Lower leg skin (tissue), 4 donors: ENCODE measurements at regions not wholly inside any gene's neighbourhood (a gene's known extent, or its start where the extent isn't known, plus 50 kb on each side); places are given as distances from the start of the nearest gene placed in this dataset.

Experiments used
- DNase-seq, 2 donors: peaks; one replicate each; pipeline ENCODE4 v3.0.0-alpha.2; 2019; ENCODE audit warnings: low spot score in 2 of 2
- H3K4me3 ChIP-seq: fragments of 200-600 bp; sonication (generic); 2 replicates; pipeline ENCODE4 v1.5.1; 2017; ENCODE audit warnings: mild to moderate bottlenecking, low read depth; ENCODE audit not compliant: poor library complexity, severe bottlenecking
- POLR2A ChIP-seq, 2 donors: fragments of 450-650 bp; IDR thresholded peaks; one replicate each; pipeline ENCODE4 v1.6.1; 2016 to 2017; ENCODE audit warnings: antibody characterized with exemption in 2 of 2, mild to moderate bottlenecking in 1 of 2, moderate library complexity in 1 of 2
- WGBS, 2 donors: methylation state at CpG; one replicate each; pipeline ENCODE4 v1.1.5; 2018; 5-methylcytosine and 5-hydroxymethylcytosine counted together
- intact Hi-C: fragments of 100-400 bp; cut with DNase I; formaldehyde crosslinking; loops from one replicate; pipeline ENCODE4 v1.15.0; 2023; ENCODE audit warnings: low total_unique reads
- TF ChIP-seq, protein P1 (sequence below), 3 donors: fragments of 450-650 bp; IDR thresholded peaks; one replicate each; pipeline ENCODE4 v1.5.1; 2016; ENCODE audit warnings: antibody characterized with exemption in 3 of 3, mild to moderate bottlenecking in 3 of 3, moderate library complexity in 2 of 3

GRCh38 chr12:126093908-126094307, 1028.7 kb downstream of the AACS start:
- no peak for DNase-seq
- TF ChIP-seq POLR2A (IDR thresholded peaks at IDR 0.05) = no peak
- TF ChIP-seq, protein P1, sequence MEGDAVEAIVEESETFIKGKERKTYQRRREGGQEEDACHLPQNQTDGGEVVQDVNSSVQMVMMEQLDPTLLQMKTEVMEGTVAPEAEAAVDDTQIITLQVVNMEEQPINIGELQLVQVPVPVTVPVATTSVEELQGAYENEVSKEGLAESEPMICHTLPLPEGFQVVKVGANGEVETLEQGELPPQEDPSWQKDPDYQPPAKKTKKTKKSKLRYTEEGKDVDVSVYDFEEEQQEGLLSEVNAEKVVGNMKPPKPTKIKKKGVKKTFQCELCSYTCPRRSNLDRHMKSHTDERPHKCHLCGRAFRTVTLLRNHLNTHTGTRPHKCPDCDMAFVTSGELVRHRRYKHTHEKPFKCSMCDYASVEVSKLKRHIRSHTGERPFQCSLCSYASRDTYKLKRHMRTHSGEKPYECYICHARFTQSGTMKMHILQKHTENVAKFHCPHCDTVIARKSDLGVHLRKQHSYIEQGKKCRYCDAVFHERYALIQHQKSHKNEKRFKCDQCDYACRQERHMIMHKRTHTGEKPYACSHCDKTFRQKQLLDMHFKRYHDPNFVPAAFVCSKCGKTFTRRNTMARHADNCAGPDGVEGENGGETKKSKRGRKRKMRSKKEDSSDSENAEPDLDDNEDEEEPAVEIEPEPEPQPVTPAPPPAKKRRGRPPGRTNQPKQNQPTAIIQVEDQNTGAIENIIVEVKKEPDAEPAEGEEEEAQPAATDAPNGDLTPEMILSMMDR (IDR thresholded peaks at IDR 0.05) = no peak
- 87 to 88% methylated on average over 1 of the region's 1 CpG for WGBS, 2 donors
- H3K4me3 ChIP-seq = no peak overlapping the region
- intact Hi-C loops = no loop called here

DNA sequence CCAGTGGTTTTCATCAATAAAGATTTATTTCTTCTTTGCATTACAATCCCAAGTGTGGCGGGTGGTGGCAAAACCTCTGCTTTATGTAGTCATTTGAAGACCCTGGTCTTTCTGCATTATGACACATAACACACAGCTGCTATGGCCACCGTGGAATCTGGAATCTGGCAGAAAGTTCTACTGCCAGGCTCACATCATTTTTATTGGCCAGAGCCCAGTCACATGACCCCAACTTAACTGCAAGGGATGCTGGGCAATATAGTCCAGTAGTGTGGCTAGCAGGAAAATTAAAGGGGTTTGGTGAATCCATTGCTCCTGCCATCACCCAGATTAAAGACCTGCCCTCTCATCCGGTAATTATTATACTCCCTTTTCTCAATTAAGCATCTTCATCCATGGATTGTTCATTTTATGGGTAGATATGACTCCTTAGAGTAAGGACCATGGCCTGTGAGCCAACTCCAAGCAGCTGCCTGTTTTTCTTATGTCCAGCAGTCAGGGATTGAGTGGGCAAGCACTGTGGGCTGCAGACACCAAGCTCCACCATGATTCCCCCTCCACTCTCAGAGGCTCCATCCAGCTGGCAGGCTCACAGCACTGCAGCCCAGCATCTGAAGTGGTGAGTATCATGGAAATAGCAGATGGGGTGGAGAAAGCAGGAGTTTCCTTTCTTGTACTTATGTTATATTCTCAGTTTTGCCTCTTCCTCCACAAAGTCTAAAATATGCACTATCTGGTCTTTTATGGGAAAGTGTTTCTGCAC, 1030.7 kb downstream of the AACS start:
- intact Hi-C loops = no loop called here
- TF ChIP-seq, protein P1 (IDR thresholded peaks at IDR 0.05) = no peak
- no peak for TF ChIP-seq POLR2A (IDR thresholded peaks at IDR 0.05)
- no peak for DNase-seq
- H3K4me3 ChIP-seq = no peak overlapping the region
- 79 to 86% methylated on average over 3 of the region's 3 CpGs for WGBS, 2 donors

GRCh38 chr12:126106706-126107105, 1041.5 kb downstream of the AACS start:
- H3K4me3 ChIP-seq = no peak overlapping the region
- intact Hi-C loops = no loop called here
- no peak for DNase-seq
- TF ChIP-seq, protein P1 (IDR thresholded peaks at IDR 0.05) = no peak
- TF ChIP-seq POLR2A (IDR thresholded peaks at IDR 0.05) = no peak
- WGBS, 2 donors = 54 to 64% methylated on average over 4 of the region's 4 CpGs

DNA sequence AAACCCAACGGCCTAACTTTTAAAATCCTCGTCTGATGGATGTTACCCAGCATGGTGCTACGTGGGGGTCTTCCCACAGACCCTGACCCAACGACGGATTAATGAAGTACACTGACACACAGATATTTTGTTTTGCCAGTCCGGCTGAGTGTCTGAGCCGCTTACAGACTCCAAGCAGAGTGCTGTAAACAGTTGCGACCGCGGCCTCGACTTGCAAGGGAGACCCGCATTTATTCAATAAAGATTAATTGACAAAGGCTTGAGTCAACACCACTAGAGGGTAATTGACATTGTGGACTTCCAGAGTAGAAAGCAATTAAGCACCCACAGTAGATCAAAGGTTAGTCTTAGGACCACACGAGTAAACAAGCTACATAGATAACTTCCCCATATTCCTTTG, 1042.4 kb downstream of the AACS start:
- WGBS, 2 donors = 82 to 89% methylated on average over 13 of the region's 13 CpGs
- H3K4me3 ChIP-seq = no peak overlapping the region
- intact Hi-C loops = no loop called here
- DNase-seq = no peak
- TF ChIP-seq, protein P1 (IDR thresholded peaks at IDR 0.05) = no peak
- TF ChIP-seq POLR2A (IDR thresholded peaks at IDR 0.05) = no peak

GRCh38 chr12:126108247-126108646, 1043.0 kb downstream of the AACS start:
- no peak for DNase-seq
- intact Hi-C loops = no loop called here
- no peak overlapping the region for H3K4me3 ChIP-seq
- WGBS, 2 donors = 75 to 77% methylated on average over 3 of the region's 3 CpGs
- TF ChIP-seq, protein P1 (IDR thresholded peaks at IDR 0.05) = no peak
- no peak for TF ChIP-seq POLR2A (IDR thresholded peaks at IDR 0.05)

GRCh38 chr12:126112141-126112540, 1046.9 kb downstream of the AACS start:
- DNase-seq = no peak
- H3K4me3 ChIP-seq = no peak overlapping the region
- TF ChIP-seq, protein P1 (IDR thresholded peaks at IDR 0.05) = no peak
- no peak for TF ChIP-seq POLR2A (IDR thresholded peaks at IDR 0.05)
- intact Hi-C loops = no loop called here
- 83 to 86% methylated on average over 1 of the region's 1 CpG for WGBS, 2 donors
